Sigmoid colon (tissue), 6 donors: ENCODE measurements at regions not wholly inside any gene's neighbourhood (a gene's known extent, or its start where the extent isn't known, plus 50 kb on each side); places are given as distances from the start of the nearest gene placed in this dataset.

ENCODE experiments used
- DNase-seq: peaks from one replicate; pipeline ENCODE4 v3.0.0-alpha.2; 2019
- H3K27ac ChIP-seq, 4 donors: fragments of 200-600 bp; sonication (generic); one replicate each; pipeline ENCODE4 v1.5.1; 2016 to 2019; ENCODE audit warnings: mild to moderate bottlenecking in 1 of 4
- H3K27me3 ChIP-seq, 3 donors: fragments of 200-600 bp; sonication (generic); one replicate each; pipeline ENCODE4 v1.5.1; 2019; ENCODE audit warnings: mild to moderate bottlenecking in 1 of 3
- H3K36me3 ChIP-seq, 4 donors: fragments of 200-600 bp; sonication (generic); one replicate each; pipeline ENCODE4 v1.5.1; 2016 to 2019
- H3K4me1 ChIP-seq, 4 donors: fragments of 200-600 bp; sonication (generic); one replicate each; pipeline ENCODE4 v1.5.1; 2017 to 2019
- H3K4me3 ChIP-seq, 4 donors: fragments of 200-600 bp; sonication (generic); one replicate each; pipeline ENCODE4 v1.5.1; 2017 to 2019; ENCODE audit warnings: mild to moderate bottlenecking in 2 of 4, moderate library complexity in 1 of 4
- H3K9me3 ChIP-seq, 4 donors: fragments of 200-600 bp in 3 of 4; sonication (generic) in 3 of 4; one replicate each; pipeline versions ENCODE4 v1.5.1 to v1.6.1; 2013 to 2019
- EP300 ChIP-seq, 4 donors: sonication (generic); formaldehyde crosslinking; IDR thresholded peaks; one replicate each; pipeline ENCODE4 v1.6.1; 2017; ENCODE audit warnings: antibody characterized with exemption in 4 of 4
- POLR2A ChIP-seq, 2 donors: fragments of 450-650 bp; IDR thresholded peaks; one replicate each; pipeline ENCODE4 v1.6.1; 2016; ENCODE audit warnings: antibody characterized with exemption in 2 of 2, mild to moderate bottlenecking in 2 of 2, moderate library complexity in 2 of 2
- POLR2AphosphoS5 ChIP-seq, 4 donors: sonication (generic); formaldehyde crosslinking; IDR thresholded peaks; one replicate each; pipeline ENCODE4 v1.6.1; 2017; ENCODE audit warnings: antibody characterized with exemption in 4 of 4
- WGBS, 2 donors: extraction: QIAGEN DNeasy Blood & Tissue Kit; methylation state at CpG; one replicate each; pipeline ENCODE4 v1.1.7; 2013; 5-methylcytosine and 5-hydroxymethylcytosine counted together
- intact Hi-C: fragments of 100-400 bp; cut with DNase I; formaldehyde crosslinking; loops from one replicate; pipeline ENCODE4 v1.15.1; 2023
- TF ChIP-seq, protein P1 (sequence below), 4 experiments: fragments of 450-650 bp in 3 of 4; fragments of 200-600 bp in 1 of 4; IDR thresholded peaks; one replicate each; pipeline ENCODE4 v1.5.1; 2016 to 2019; ENCODE audit warnings: antibody characterized with exemption in 4 of 4, mild to moderate bottlenecking in 3 of 4, moderate library complexity in 2 of 4
- donor health status: healthy with polysubstance abuse.
- donor health status: healthy.

DNA sequence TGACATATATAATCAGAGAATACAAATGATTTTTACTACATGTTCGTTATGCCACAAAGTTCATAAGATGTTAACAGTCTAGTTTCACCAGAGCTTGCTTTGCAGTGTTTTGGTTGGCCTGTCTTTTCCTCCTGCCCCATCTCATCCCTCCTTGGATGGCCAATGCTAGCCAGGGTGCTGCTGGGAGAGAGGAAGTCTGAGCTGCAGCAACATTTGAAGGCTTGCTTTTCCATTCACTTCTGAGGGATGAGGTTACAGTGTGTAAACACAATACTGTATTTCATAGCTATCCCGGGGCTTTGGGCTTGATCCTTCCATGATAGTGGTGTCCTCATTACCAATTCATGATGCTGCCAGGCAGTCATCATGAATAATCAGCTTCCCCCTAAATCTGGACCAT, 170.5 kb downstream of the RAB11FIP2 start:
- intact Hi-C loops, result no loop called here
- 41 to 71% methylated on average over 2 of the region's 2 CpGs for WGBS, 2 donors
- Histone ChIP-seq H3K27ac (no peak overlapping the region), H3K4me3 (no peak overlapping the region), H3K4me1 (no peaks in the 10 kb centered on the region), H3K9me3 (no peaks in the 10 kb centered on the region), H3K36me3 (no peaks in the 10 kb centered on the region), H3K27me3 (no peaks in the 10 kb centered on the region)
- TF ChIP-seq, protein P1, sequence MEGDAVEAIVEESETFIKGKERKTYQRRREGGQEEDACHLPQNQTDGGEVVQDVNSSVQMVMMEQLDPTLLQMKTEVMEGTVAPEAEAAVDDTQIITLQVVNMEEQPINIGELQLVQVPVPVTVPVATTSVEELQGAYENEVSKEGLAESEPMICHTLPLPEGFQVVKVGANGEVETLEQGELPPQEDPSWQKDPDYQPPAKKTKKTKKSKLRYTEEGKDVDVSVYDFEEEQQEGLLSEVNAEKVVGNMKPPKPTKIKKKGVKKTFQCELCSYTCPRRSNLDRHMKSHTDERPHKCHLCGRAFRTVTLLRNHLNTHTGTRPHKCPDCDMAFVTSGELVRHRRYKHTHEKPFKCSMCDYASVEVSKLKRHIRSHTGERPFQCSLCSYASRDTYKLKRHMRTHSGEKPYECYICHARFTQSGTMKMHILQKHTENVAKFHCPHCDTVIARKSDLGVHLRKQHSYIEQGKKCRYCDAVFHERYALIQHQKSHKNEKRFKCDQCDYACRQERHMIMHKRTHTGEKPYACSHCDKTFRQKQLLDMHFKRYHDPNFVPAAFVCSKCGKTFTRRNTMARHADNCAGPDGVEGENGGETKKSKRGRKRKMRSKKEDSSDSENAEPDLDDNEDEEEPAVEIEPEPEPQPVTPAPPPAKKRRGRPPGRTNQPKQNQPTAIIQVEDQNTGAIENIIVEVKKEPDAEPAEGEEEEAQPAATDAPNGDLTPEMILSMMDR (IDR thresholded peaks at IDR 0.05), result no peak
- TF ChIP-seq EP300 (IDR thresholded peaks at IDR 0.05) (no peak), POLR2AphosphoS5 (IDR thresholded peaks at IDR 0.05) (no peak), POLR2A (IDR thresholded peaks at IDR 0.05) (no peak)
- DNase-seq, result no peak

DNA sequence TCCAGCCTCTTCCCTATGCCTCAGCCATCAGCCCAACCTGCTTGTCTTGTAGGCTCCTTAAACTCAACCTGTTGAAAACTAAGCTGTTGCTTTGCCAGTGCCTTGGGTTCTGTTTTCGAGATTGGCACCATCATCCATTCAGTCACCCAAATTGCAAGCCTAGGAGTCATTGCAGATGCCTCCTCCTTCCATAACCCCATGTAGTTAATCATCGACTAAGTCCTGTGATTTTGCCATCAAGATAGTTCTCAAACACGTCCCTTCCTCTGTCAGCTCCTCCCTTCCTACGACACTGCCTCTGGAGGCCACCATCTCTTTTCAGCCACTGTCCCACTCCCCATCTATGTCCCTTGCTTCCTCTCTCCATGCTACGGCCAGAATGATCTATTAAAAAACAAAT, 168.1 kb downstream of the RAB11FIP2 start:
- TF ChIP-seq POLR2AphosphoS5 (IDR thresholded peaks at IDR 0.05), result no peak
- TF ChIP-seq EP300 (IDR thresholded peaks at IDR 0.05), result no peak
- TF ChIP-seq, protein P1 (IDR thresholded peaks at IDR 0.05), result no peak
- no peak for TF ChIP-seq POLR2A (IDR thresholded peaks at IDR 0.05)
- H3K27ac ChIP-seq, result no peak overlapping the region
- 55 to 78% methylated on average over 5 of the region's 5 CpGs for WGBS, 2 donors

DNA sequence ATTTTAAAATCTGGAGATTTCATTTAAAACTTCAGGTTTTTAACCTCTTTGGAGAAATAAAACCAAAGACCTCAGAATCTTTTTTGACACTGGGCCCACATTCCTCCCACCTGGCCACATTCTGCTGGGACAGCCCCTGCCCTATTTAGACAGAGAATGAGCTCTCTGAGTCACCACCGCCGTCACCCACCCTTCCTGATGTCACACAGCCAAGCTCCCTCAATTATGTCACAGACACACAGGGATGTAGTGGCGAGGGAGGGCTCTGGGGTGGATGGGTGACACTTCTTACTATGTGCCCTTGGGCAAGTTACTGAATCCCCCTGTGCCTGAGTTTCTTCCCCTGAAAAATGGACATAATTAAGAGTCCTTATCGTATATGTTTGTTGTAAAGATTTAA, 162.6 kb downstream of the RAB11FIP2 start:
- TF ChIP-seq POLR2A (IDR thresholded peaks at IDR 0.05) (no peak), POLR2AphosphoS5 (IDR thresholded peaks at IDR 0.05) (no peak), EP300 (IDR thresholded peaks at IDR 0.05) (no peak)
- TF ChIP-seq, protein P1 (IDR thresholded peaks at IDR 0.05), result no peak
- Histone ChIP-seq H3K4me3 (no peak overlapping the region), H3K4me1 (no peaks in the 10 kb centered on the region), H3K27ac (no peak overlapping the region), H3K9me3 (no peaks in the 10 kb centered on the region), H3K27me3 (no peaks in the 10 kb centered on the region), H3K36me3 (no peaks in the 10 kb centered on the region)
- intact Hi-C loops, result no loop called here
- WGBS, 2 donors, result 72 to 77% methylated on average over 4 of the region's 4 CpGs
- no peak for DNase-seq

More for the DNA sequence above, 168.1 kb downstream of the RAB11FIP2 start:
- H3K9me3 ChIP-seq, result no peaks in the 10 kb centered on the region
- H3K27me3 ChIP-seq, result no peaks in the 10 kb centered on the region
- no peaks in the 10 kb centered on the region for H3K36me3 ChIP-seq
- intact Hi-C loops, result no loop called here
- DNase-seq, result no peak
- no peaks in the 10 kb centered on the region for H3K4me1 ChIP-seq
- no peak overlapping the region for H3K4me3 ChIP-seq

DNA sequence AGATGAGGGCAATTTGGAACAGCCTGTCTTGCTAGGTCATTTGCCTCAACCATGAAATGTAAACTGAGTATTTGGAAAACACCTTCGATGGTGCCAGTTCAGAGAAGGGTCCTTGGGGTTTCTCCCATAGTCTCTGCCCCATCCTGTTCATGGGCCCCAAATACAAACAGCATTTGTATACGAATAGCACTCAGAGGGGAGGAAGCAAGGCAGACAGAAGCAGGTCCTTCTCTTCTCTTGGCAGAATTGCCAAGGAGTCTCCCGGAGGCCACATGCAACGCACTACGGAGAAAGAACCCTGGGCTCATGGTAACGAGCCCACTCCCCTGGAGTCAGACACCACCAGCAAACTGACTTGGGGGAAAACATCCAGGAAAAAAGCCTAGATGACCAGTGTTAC, 162.1 kb downstream of the RAB11FIP2 start:
- Histone ChIP-seq H3K9me3 (no peaks in the 10 kb centered on the region), H3K27ac (no peak overlapping the region), H3K4me1 (no peaks in the 10 kb centered on the region), H3K27me3 (no peaks in the 10 kb centered on the region), H3K4me3 (no peak overlapping the region), H3K36me3 (no peaks in the 10 kb centered on the region)
- TF ChIP-seq, protein P1 (IDR thresholded peaks at IDR 0.05), result no peak
- TF ChIP-seq POLR2AphosphoS5 (IDR thresholded peaks at IDR 0.05) (no peak), EP300 (IDR thresholded peaks at IDR 0.05) (no peak), POLR2A (IDR thresholded peaks at IDR 0.05) (no peak)
- intact Hi-C loops, result no loop called here
- 53 to 80% methylated on average over 6 of the region's 6 CpGs for WGBS, 2 donors
- DNase-seq, result no peak

DNA sequence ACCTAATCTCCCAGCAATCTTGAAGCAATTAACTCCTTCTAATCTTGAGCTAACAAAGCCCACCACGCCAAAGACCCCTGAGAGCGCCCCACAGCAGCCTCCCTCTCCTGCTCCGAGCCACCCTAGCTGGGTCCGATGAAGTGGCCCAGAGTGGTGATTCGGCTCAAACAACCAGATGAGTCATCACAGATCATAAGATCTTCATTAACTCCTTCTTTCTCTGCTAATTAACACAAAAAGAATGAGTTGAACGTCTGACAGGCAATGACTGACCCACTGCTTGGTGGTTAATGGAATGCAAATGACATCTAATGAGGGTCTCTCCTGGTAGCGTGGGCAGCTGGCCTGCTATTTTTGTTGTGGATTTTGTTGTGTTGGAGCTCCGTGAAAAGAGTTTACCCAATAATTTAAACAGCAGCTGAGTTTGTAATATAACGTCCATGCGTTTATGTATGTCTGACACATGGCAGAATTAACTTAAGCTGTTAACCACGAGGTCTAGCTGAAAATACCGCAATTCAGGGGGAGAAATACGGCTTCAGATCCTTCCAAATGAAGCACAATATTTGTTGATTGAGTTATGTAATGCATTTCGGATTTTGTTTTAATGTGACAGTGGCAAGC, 161.4 kb downstream of the RAB11FIP2 start:
- TF ChIP-seq, protein P1 (IDR thresholded peaks at IDR 0.05), result no peak
- no peak for TF ChIP-seq EP300 (IDR thresholded peaks at IDR 0.05)
- TF ChIP-seq POLR2A (IDR thresholded peaks at IDR 0.05), result no peak
- no peak for TF ChIP-seq POLR2AphosphoS5 (IDR thresholded peaks at IDR 0.05)
- 59 to 62% methylated on average over 14 of the region's 14 CpGs for WGBS, 2 donors
- intact Hi-C loops, result no loop called here
- no peak overlapping the region for H3K27ac ChIP-seq
- no peak for DNase-seq
- no peaks in the 10 kb centered on the region for H3K4me1 ChIP-seq
- no peaks in the 10 kb centered on the region for H3K9me3 ChIP-seq
- H3K4me3 ChIP-seq, result no peak overlapping the region
- no peaks in the 10 kb centered on the region for H3K27me3 ChIP-seq
- no peaks in the 10 kb centered on the region for H3K36me3 ChIP-seq
